Nephron (organoid): ENCODE measurements at regions not wholly inside any gene's neighbourhood (a gene's known extent, or its start where the extent isn't known, plus 50 kb on each side); places are given as distances from the start of the nearest gene placed in this dataset.
"Not testable (repeated sequence)": the region's sequence is repeated elsewhere in the genome, so short reads cannot be mapped to it uniquely, and the experiment has no call there.

Source experiments
- H3K27ac Mint-ChIP-seq, 3 experiments: 2 replicates each; pipeline ENCODE4 v1.8.0; 2020; ENCODE audit warnings: mixed read lengths in 3 of 3, mild to moderate bottlenecking in 2 of 3, moderate library complexity in 1 of 3
- H3K27me3 Mint-ChIP-seq: 2 replicates; pipeline ENCODE4 v1.8.0; 2021; ENCODE audit warnings: low read depth, mild to moderate bottlenecking, moderate library complexity, mixed read lengths
- H3K36me3 Mint-ChIP-seq: 2 replicates; pipeline ENCODE4 v1.8.0; 2020; ENCODE audit warnings: low read depth, mixed read lengths
- H3K4me1 Mint-ChIP-seq: 2 replicates; pipeline ENCODE4 v1.8.0; 2020; ENCODE audit warnings: mixed read lengths
- H3K4me3 Mint-ChIP-seq, 3 experiments: 2 replicates each; pipeline ENCODE4 v1.8.0; 2020; ENCODE audit warnings: mild to moderate bottlenecking in 3 of 3, mixed read lengths in 3 of 3, moderate library complexity in 2 of 3
- H3K9me3 Mint-ChIP-seq: 2 replicates; pipeline ENCODE4 v1.8.0; 2020; ENCODE audit warnings: mixed read lengths
- TF ChIP-seq, protein P1 (sequence below), 3 experiments: fragments of 200-600 bp; sonication (generic); IDR thresholded peaks; one replicate each; pipeline ENCODE4 v1.5.0; 2021; ENCODE audit warnings: antibody characterized with exemption in 3 of 3; ENCODE audit not compliant: unreplicated experiment in 3 of 3

DNA sequence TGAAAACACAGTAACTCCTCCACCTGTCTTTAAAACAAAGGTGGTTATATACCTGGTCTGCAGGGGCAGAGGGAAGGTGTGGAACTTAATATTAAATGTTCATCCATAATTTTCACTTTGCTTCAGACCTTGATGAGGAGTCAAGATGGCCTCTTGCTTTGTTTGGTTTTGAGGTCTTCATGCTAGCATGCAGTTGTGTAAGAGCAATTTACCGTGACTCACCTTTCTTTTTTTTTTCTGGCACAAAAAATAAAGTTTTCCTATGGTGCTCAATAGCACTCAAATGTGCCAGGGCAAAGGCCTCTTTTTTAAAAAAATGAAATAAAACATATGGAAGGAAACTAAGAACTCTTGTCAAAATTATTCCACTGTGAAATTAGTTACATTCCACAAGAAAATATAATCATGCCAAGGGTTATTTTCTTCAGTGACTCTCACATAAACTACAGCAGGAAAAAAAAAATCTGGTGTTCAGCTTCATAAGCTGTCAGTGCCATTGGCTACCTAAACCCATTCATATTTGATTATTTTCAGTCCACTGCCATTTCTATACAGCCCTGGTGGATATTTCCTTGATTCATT, 128.2 kb downstream of the SLC7A11 start:
- TF ChIP-seq, protein P1, sequence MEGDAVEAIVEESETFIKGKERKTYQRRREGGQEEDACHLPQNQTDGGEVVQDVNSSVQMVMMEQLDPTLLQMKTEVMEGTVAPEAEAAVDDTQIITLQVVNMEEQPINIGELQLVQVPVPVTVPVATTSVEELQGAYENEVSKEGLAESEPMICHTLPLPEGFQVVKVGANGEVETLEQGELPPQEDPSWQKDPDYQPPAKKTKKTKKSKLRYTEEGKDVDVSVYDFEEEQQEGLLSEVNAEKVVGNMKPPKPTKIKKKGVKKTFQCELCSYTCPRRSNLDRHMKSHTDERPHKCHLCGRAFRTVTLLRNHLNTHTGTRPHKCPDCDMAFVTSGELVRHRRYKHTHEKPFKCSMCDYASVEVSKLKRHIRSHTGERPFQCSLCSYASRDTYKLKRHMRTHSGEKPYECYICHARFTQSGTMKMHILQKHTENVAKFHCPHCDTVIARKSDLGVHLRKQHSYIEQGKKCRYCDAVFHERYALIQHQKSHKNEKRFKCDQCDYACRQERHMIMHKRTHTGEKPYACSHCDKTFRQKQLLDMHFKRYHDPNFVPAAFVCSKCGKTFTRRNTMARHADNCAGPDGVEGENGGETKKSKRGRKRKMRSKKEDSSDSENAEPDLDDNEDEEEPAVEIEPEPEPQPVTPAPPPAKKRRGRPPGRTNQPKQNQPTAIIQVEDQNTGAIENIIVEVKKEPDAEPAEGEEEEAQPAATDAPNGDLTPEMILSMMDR (IDR thresholded peaks at IDR 0.05; ENCODE audit: unreplicated experiment in 3 of 3) = no peak
- Mint-ChIP-seq H3K27me3 (no peaks in the 10 kb centered on the region), H3K9me3 (peaks cover 4% of the 10 kb centered on the region), H3K36me3 (no peaks in the 10 kb centered on the region), H3K4me1 (peaks cover 33% of the 10 kb centered on the region), H3K27ac (peak overlapping the region; percentile 13 to 74 (median 30)), H3K4me3 (no peak overlapping the region)

DNA sequence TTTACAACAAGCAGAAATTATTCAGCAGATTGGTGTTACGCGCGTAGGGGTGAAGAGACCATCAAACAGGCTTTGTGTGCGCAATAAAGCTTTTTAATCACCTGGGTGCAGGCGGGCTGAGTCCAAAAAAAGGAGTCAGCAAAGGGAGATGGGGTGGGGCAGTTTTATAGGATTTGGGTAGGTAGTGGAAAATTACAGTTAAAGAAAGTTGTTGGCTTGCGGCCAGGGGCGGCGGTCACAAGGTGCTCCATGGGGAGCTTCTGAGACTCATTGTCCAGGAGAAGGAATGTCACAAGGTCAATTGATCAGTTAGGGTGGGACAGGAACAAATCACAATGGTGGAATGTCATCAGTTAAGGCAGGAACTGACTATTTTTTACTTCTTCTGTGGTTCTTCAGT, 129.3 kb downstream of the SLC7A11 start:
- H3K4me1 Mint-ChIP-seq = peaks cover 33% of the 10 kb centered on the region
- H3K9me3 Mint-ChIP-seq, H3K27me3 Mint-ChIP-seq, H3K36me3 Mint-ChIP-seq, H3K4me3 Mint-ChIP-seq: not testable (repeated sequence)
- H3K27ac Mint-ChIP-seq = peak overlapping the region; percentile 2 to 25 (median 2)

DNA sequence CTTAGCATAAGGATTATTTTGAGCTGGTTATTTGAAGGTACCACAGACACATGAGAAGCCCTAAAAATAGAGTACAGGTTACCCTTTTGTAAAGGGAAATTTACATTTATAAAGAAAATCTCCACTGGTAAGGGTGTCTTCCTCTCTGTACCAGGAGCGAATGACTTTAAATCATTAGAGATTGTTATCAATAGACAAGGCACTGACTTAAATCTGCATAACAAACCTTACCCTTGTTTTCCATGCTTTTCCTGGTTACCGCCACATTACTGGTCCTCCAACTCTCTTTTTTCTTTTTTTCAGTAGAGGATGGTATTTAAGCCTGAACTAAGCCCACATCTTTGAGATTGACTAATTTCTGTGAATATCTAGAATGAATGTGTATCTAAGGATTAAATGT, 129.8 kb downstream of the SLC7A11 start:
- H3K36me3 Mint-ChIP-seq = no peaks in the 10 kb centered on the region

DNA sequence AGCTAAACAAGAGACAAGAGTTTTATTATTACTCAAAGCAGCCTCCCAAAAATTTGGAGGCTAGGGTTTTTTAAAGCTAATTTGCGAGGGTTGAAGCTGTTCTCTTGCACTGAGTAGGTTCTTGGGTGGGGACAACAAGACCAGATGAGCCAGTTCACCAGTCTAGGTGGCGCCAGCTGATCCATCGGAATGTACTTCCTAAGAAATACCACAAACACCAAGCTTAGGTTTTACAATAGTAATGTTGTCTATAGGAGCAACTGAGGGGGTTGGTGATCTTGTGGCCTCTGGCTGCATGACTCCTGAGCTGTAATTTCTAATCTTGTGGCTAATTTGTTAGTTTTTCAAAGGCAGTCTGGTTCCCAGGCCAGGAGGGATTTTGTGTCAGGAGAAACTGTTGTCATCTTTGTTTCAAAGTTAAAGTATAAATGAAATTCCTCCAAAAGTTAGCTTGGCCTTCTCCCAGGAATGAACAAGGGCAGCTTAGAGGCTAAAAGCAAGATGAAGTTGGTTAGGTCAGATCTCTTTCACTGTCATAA, 130.6 kb downstream of the SLC7A11 start:
- no peak overlapping the region for H3K4me3 Mint-ChIP-seq
- H3K36me3 Mint-ChIP-seq = no peaks in the 10 kb centered on the region
- H3K9me3 Mint-ChIP-seq = peaks cover 7% of the 10 kb centered on the region
- TF ChIP-seq, protein P1 (IDR thresholded peaks at IDR 0.05; ENCODE audit: unreplicated experiment in 3 of 3) = no peak
- H3K4me1 Mint-ChIP-seq = peaks cover 33% of the 10 kb centered on the region
- H3K27ac Mint-ChIP-seq = peak overlapping the region; percentile 27 to 42 (median 34)
- no peaks in the 10 kb centered on the region for H3K27me3 Mint-ChIP-seq

More for the DNA sequence above, 129.8 kb downstream of the SLC7A11 start:
- Mint-ChIP-seq H3K27me3 (no peaks in the 10 kb centered on the region), H3K27ac (no peak overlapping the region), H3K4me1 (peaks cover 33% of the 10 kb centered on the region), H3K4me3 (no peak overlapping the region), H3K9me3 (peaks cover 4% of the 10 kb centered on the region)
- TF ChIP-seq, protein P1 (IDR thresholded peaks at IDR 0.05; ENCODE audit: unreplicated experiment in 3 of 3) = no peak

DNA sequence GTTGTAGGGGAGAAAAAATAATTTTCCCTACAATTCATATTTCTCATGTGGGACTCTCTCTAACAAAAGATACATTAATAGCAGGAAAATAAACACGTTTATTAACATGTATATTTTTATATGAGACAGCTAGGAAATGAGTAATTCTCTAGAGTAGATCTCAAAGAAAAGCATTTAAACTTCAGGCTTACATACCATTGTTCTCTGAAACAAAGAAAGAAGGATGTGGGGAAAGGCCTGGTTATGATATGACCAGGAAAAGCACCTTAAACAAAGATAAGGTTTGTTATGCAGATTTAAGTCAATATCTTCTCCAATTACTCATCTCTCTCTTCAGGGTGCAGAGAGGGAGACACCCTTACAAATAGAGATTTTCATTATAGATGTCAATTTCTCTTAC, 131.3 kb downstream of the SLC7A11 start:
- no peaks in the 10 kb centered on the region for H3K27me3 Mint-ChIP-seq
- H3K4me3 Mint-ChIP-seq = no peak overlapping the region

DNA sequence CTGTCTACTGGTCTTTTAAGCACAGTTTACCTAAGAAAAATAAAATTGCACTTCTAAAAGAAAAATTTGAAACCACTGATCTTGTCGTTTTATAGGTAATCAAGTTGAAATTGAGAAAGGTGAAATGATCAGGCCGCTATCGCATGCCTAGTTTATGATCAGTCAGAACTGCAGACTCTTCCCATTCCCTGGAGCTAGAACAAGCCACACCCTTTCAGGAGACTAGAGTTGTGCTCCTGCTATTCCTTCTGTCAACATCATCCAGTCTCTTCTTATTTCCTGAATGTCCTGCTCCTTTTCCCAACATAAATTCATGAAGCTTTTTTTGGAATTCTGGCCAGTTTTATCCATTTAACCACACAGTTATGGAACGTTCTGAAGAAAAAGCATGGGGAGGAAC, 135.1 kb downstream of the SLC7A11 start:
- Mint-ChIP-seq H3K4me3 (peak overlapping the region in 1 of 3 experiments; percentile 1), H3K27me3 (no peaks in the 10 kb centered on the region), H3K27ac (no peak overlapping the region), H3K4me1 (peaks cover 28% of the 10 kb centered on the region), H3K36me3 (no peaks in the 10 kb centered on the region), H3K9me3 (peaks cover 3% of the 10 kb centered on the region)
- TF ChIP-seq, protein P1 (IDR thresholded peaks at IDR 0.05; ENCODE audit: unreplicated experiment in 3 of 3) = no peak

More for the DNA sequence above, 131.3 kb downstream of the SLC7A11 start:
- TF ChIP-seq, protein P1 (IDR thresholded peaks at IDR 0.05; ENCODE audit: unreplicated experiment in 3 of 3) = no peak
- peaks cover 7% of the 10 kb centered on the region for H3K9me3 Mint-ChIP-seq
- H3K36me3 Mint-ChIP-seq = no peaks in the 10 kb centered on the region
- H3K4me1 Mint-ChIP-seq = peaks cover 33% of the 10 kb centered on the region
- H3K27ac Mint-ChIP-seq = no peak overlapping the region
